GM12892 (cell line): ENCODE measurements at regions not wholly inside any gene's neighbourhood (a gene's known extent, or its start where the extent isn't known, plus 50 kb on each side); places are given as distances from the start of the nearest gene placed in this dataset.

Experiments used
- DNase-seq: peaks from one replicate; pipeline ENCODE4 v3.0.0; 2011; ENCODE audit not compliant: insufficient read length
- FAIRE-seq: peaks from 2 replicates; lab custom pipeline; 2011; peaks lifted over from hg19 to GRCh38; lab: Jason Lieb, UNC
- POLR2A ChIP-seq: IDR thresholded peaks from 2 replicates; pipeline ENCODE4 v1.6.1; 2011; ENCODE audit warnings: low read depth, low read length, control low read depth
- POLR2AphosphoS5 ChIP-seq: IDR thresholded peaks from 2 replicates; pipeline ENCODE4 v1.6.1; 2011; ENCODE audit warnings: low read depth, low read length, control low read depth
- TAF1 ChIP-seq: IDR thresholded peaks from 2 replicates; pipeline ENCODE4 v1.6.1; 2011; ENCODE audit warnings: low read depth, mild to moderate bottlenecking, control low read depth, low read length, borderline replicate concordance

GRCh38 chr1:98471633-98472032, 189.9 kb upstream of the SNX7 start:
- FAIRE-seq = no peak
- no peak for DNase-seq
- no peak for TF ChIP-seq TAF1
- TF ChIP-seq POLR2AphosphoS5 = no peak
- no peak for TF ChIP-seq POLR2A

DNA sequence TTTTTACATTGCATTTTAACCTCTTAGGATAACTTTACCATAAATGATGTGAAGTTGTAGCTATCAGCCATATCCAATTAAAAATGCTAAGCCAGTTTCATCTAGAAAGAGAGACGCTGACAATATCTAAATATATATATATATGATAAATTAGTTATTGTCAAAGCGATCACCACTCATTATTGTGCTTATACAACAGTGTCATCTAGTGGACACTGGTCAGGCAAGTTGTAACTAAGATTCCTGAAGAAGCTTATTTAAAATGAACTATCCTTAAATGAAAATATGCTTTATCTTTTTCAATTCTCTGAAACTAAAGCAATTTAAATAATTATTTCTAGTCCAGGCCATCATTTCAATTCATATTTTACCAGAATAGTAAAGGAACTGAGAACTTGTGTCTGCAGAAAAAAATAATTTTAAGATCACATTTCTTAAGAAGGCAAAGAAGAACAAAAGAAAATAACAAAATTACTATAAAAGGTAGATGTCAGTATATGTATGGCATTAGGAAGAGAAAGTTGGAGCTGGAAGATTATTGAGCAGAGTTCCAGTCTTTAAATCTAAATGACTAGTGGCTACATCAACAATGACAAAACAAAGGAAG, 193.3 kb upstream of the SNX7 start:
- FAIRE-seq = no peak
- no peak for DNase-seq
- no peak for TF ChIP-seq POLR2AphosphoS5
- no peak for TF ChIP-seq POLR2A
- TF ChIP-seq TAF1 = no peak

DNA sequence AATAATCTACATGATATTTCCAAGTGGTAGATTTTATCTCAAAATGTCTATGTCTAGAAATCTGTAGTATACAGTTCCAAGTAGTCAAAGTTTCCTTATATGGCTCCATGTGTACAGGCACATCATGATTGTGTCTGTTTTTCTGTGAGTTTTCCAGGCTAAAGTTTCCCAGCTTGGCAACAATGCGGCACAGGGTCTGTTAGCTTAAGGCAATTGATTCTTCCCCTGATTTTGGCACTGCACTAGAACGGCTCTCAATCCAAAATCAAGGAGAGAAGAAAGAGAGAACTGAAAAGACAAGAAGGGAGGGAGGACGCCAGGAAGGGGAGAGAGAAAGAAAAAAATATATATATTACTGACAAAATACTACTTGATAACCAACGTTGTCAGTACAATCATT, 193.9 kb upstream of the SNX7 start:
- no peak for FAIRE-seq
- DNase-seq = no peak
- TF ChIP-seq TAF1 (no peak), POLR2AphosphoS5 (no peak), POLR2A (no peak)

- FAIRE-seq (no peak), DNase-seq (no peak)
- TF ChIP-seq POLR2A (no peak), TAF1 (no peak), POLR2AphosphoS5 (no peak)
Measured at GRCh38 chr1:98467122-98467521, 194.4 kb upstream of the SNX7 start.

- DNase-seq = no peak
- no peak for FAIRE-seq
- TF ChIP-seq TAF1 (no peak), POLR2AphosphoS5 (no peak), POLR2A (no peak)
Measured at GRCh38 chr1:98461873-98462385, 199.6 kb upstream of the SNX7 start.

DNA sequence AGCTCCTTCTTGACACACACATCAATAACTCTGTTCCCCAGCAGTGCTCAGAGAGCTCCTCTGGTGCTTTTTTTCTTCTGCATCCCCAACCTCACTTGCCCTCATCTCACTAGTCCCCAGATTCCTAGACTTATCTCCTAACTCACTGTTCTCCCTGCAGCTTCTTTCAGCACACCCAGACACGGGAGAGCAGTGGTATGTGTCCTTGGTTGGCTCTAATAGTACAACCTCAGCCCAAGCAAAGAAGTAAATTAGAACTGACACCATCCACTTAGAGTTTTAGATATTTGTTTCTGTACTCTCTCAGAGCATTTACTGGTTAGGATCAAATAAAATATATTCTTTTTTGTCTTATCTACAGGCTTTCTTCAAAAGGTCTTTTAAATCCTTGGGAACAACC, 201.4 kb upstream of the SNX7 start:
- DNase-seq (no peak), FAIRE-seq (no peak)
- TF ChIP-seq POLR2AphosphoS5 = no peak
- TF ChIP-seq POLR2A = no peak
- no peak for TF ChIP-seq TAF1

DNA sequence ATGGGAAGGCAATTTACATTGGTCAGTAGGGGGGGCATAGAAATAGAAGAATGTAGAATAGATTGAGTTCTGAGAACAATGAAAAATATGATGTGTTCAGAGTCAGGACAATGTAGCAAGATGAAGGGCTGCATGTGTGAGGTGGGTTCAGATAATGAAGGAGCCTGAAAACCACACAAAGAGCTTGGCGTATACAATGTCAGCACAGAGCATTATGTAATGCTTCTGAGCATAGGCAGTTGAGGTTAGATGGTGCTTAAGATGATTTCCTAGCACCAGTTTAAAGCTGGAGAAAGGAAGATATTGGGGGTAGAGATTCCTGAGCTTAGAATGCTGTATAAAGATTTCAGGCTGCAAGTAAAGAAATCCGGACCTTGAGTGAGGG, 202.0 kb upstream of the SNX7 start:
- DNase-seq = no peak
- FAIRE-seq = no peak
- TF ChIP-seq POLR2A (no peak), TAF1 (no peak), POLR2AphosphoS5 (no peak)

- no peak for FAIRE-seq
- no peak for DNase-seq
- TF ChIP-seq POLR2A (no peak), TAF1 (no peak), POLR2AphosphoS5 (no peak)
Measured at GRCh38 chr1:98458511-98459485, 202.7 kb upstream of the SNX7 start.

- DNase-seq (no peak), FAIRE-seq (no peak)
- TF ChIP-seq POLR2AphosphoS5 (no peak), POLR2A (no peak), TAF1 (no peak)
Measured at GRCh38 chr1:98457248-98457647, 204.3 kb upstream of the SNX7 start.

DNA sequence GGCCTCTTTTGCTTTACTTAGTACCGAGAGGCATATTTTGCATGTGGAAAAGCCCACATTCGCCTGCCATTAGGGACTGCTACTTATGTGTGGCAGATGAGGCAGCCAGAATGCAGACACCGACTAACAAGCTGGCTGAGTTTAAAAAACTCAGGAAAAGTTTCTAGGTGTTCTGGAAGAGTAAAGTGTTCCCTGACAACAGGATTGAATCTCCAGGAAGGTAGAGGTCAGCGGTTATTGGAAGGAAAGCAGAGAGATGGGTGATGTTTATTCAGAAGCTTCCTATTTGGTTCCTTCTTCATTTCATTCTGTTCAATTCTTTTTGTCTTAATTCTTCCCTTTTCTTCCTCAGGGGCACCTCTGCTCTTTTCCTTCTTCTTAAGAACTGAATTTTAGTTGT, 206.9 kb upstream of the SNX7 start:
- DNase-seq (no peak), FAIRE-seq (no peak)
- TF ChIP-seq TAF1 (no peak), POLR2AphosphoS5 (no peak), POLR2A (no peak)

DNA sequence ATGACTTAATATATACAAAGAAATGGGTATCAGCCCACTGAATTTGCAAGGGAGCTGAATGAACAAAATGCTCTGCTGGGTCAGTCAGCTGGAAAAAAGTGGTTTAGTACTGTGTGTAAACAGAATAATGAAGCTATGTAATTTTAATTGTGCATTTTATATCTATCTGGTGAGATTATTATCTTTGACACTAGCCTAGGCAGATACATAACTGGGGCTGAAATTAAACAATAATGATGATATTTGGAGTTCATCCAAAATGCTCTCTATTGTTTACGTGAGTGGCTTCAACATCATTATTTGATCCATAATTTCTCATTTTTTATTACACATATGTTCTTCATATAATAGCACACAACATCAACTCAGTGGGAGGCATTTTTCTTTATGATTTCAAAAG, 208.5 kb upstream of the SNX7 start:
- no peak for FAIRE-seq
- DNase-seq = no peak
- TF ChIP-seq POLR2A (no peak), TAF1 (no peak), POLR2AphosphoS5 (no peak)
